GM23248 (cell line): ENCODE measurements at regions not wholly inside any gene's neighbourhood (a gene's known extent, or its start where the extent isn't known, plus 50 kb on each side); places are given as distances from the start of the nearest gene placed in this dataset.

Experiments
- EZH2 ChIP-seq: fragments of 200-600 bp; sonication (generic); IDR thresholded peaks from 2 replicates; pipeline ENCODE4 v1.6.1; 2018; ENCODE audit warnings: antibody characterized with exemption, mild to moderate bottlenecking; ENCODE audit not compliant: insufficient read depth, poor library complexity, severe bottlenecking
- EZH2phosphoT487 ChIP-seq: fragments of 200-600 bp; sonication (generic); IDR thresholded peaks from 2 replicates; pipeline ENCODE4 v1.6.1; 2018; ENCODE audit warnings: antibody characterized with exemption, moderate library complexity, mild to moderate bottlenecking, low read depth; ENCODE audit not compliant: insufficient read depth

DNA sequence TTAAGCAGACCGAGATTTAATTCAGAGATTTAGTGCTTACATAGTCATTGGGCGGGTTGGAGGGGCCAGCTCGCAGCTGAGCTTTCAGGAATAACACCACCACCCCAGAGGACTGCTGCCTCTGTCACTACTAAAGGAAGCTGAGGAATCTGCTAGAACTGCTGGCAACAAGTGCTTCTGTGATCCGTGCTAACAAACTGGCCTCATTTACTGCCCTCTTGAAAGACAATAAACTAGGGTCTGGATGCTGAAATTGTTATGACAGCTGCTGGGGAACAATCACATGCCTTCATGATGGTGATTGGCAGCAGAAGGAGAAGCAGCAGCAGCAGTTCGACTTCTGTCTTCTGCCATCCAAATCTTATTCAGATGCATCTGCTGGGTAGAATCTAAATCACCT lies 285.5 kb upstream of the TAC1 start:
- TF ChIP-seq EZH2, result no peak
- no peak for TF ChIP-seq EZH2phosphoT487
